Adipocyte (in vitro differentiated cells): ENCODE measurements at regions not wholly inside any gene's neighbourhood (a gene's known extent, or its start where the extent isn't known, plus 50 kb on each side); places are given as distances from the start of the nearest gene placed in this dataset.
"Not testable (repeated sequence)": the region's sequence is repeated elsewhere in the genome, so short reads cannot be mapped to it uniquely, and the experiment has no call there.

Source experiments
- DNase-seq: peaks from one replicate; pipeline ENCODE4 v3.0.0-alpha.2; 2015; ENCODE audit warnings: low read depth
- H3K27me3 ChIP-seq: replicated peaks from 2 replicates; pipeline ENCODE4 v1.7.0; 2013; ENCODE audit warnings: mild to moderate bottlenecking, low read length, moderate library complexity; ENCODE audit not compliant: control insufficient read depth, insufficient read depth
- H3K36me3 ChIP-seq: 2 replicates; pipeline ENCODE4 v1.7.0; 2013; ENCODE audit warnings: low read length, mild to moderate bottlenecking, moderate library complexity; ENCODE audit not compliant: control insufficient read depth, insufficient read depth, severe bottlenecking
- H3K4me1 ChIP-seq: 2 replicates; pipeline ENCODE4 v1.7.0; 2013; ENCODE audit warnings: mild to moderate bottlenecking, low read length, moderate library complexity; ENCODE audit not compliant: control insufficient read depth, insufficient read depth
- H3K4me3 ChIP-seq: 2 replicates; pipeline ENCODE4 v1.7.0; 2013; ENCODE audit warnings: mild to moderate bottlenecking, low read length, moderate library complexity
- H3K9ac ChIP-seq: 2 replicates; pipeline ENCODE4 v1.7.0; 2013; ENCODE audit warnings: mild to moderate bottlenecking, low read length, moderate library complexity
- H3K9me3 ChIP-seq: 2 replicates; pipeline ENCODE4 v1.7.0; 2013; ENCODE audit warnings: mild to moderate bottlenecking, low read length, moderate library complexity; ENCODE audit not compliant: control insufficient read depth

- Histone ChIP-seq H3K9ac (no peak overlapping the region), H3K4me1 (no peaks in the 10 kb centered on the region), H3K36me3 (no peaks in the 10 kb centered on the region), H3K4me3 (no peak overlapping the region), H3K27me3 (peaks cover 10% of the 10 kb centered on the region), H3K9me3 (no peaks in the 10 kb centered on the region)
- DNase-seq, result no peak
Observed at GRCh38 chr2:176891857-176892256, 320.7 kb upstream of the HNRNPA3 start.

GRCh38 chr2:176892676-176893226 is 319.8 kb upstream of the HNRNPA3 start:
- H3K27me3 ChIP-seq, result peaks cover 10% of the 10 kb centered on the region
- H3K9me3 ChIP-seq, result no peaks in the 10 kb centered on the region
- H3K4me3 ChIP-seq, result no peak overlapping the region
- no peak overlapping the region for H3K9ac ChIP-seq
- no peaks in the 10 kb centered on the region for H3K4me1 ChIP-seq
- H3K36me3 ChIP-seq, result no peaks in the 10 kb centered on the region
- no peak for DNase-seq

- Histone ChIP-seq H3K4me3 (no peak overlapping the region), H3K4me1 (no peaks in the 10 kb centered on the region), H3K9ac (no peak overlapping the region), H3K9me3 (no peaks in the 10 kb centered on the region), H3K27me3 (peaks cover 3% of the 10 kb centered on the region), H3K36me3 (no peaks in the 10 kb centered on the region)
- DNase-seq, result no peak
Observed at GRCh38 chr2:176895158-176895557, 317.4 kb upstream of the HNRNPA3 start.

- Histone ChIP-seq H3K9me3 (peaks cover 5% of the 10 kb centered on the region), H3K4me1 (no peaks in the 10 kb centered on the region), H3K4me3 (no peak overlapping the region), H3K9ac (no peak overlapping the region), H3K36me3 (no peaks in the 10 kb centered on the region), H3K27me3 (no peaks in the 10 kb centered on the region)
- no peak for DNase-seq
Observed at GRCh38 chr2:176902454-176902853, 310.1 kb upstream of the HNRNPA3 start.

- not testable (repeated sequence) for H3K4me3 ChIP-seq, H3K27me3 ChIP-seq, DNase-seq
Observed at GRCh38 chr2:176904053-176904452, 308.5 kb upstream of the HNRNPA3 start.

GRCh38 chr2:176907341-176907740 is 305.3 kb upstream of the HNRNPA3 start:
- Histone ChIP-seq H3K9ac (no peak overlapping the region), H3K27me3 (no peaks in the 10 kb centered on the region), H3K4me3 (no peak overlapping the region), H3K36me3 (no peaks in the 10 kb centered on the region), H3K9me3 (peaks cover 5% of the 10 kb centered on the region), H3K4me1 (no peaks in the 10 kb centered on the region)
- DNase-seq, result no peak

More at GRCh38 chr2:176904053-176904452, 308.5 kb upstream of the HNRNPA3 start:
- not testable (repeated sequence) for H3K4me1 ChIP-seq, H3K9ac ChIP-seq, H3K36me3 ChIP-seq, H3K9me3 ChIP-seq

- DNase-seq, result no peak
Observed at GRCh38 chr2:176910828-176911227, 301.8 kb upstream of the HNRNPA3 start.

GRCh38 chr2:176913955-176914354 is 298.6 kb upstream of the HNRNPA3 start:
- Histone ChIP-seq H3K9me3 (no peaks in the 10 kb centered on the region), H3K4me3 (no peak overlapping the region), H3K27me3 (no peaks in the 10 kb centered on the region), H3K9ac (no peak overlapping the region), H3K4me1 (no peaks in the 10 kb centered on the region), H3K36me3 (no peaks in the 10 kb centered on the region)
- DNase-seq, result no peak

More at GRCh38 chr2:176910828-176911227, 301.8 kb upstream of the HNRNPA3 start:
- no peaks in the 10 kb centered on the region for H3K4me1 ChIP-seq
- H3K27me3 ChIP-seq, result no peaks in the 10 kb centered on the region
- no peak overlapping the region for H3K9ac ChIP-seq
- H3K4me3 ChIP-seq, result no peak overlapping the region
- no peaks in the 10 kb centered on the region for H3K9me3 ChIP-seq
- H3K36me3 ChIP-seq, result no peaks in the 10 kb centered on the region

GRCh38 chr2:176914371-176914770 is 298.2 kb upstream of the HNRNPA3 start:
- no peaks in the 10 kb centered on the region for H3K36me3 ChIP-seq
- no peaks in the 10 kb centered on the region for H3K27me3 ChIP-seq
- H3K4me1 ChIP-seq, result no peaks in the 10 kb centered on the region
- no peak for DNase-seq
- H3K4me3 ChIP-seq, result no peak overlapping the region
- no peaks in the 10 kb centered on the region for H3K9me3 ChIP-seq
- no peak overlapping the region for H3K9ac ChIP-seq

GRCh38 chr2:176922545-176922944 is 290.0 kb upstream of the HNRNPA3 start:
- not testable (repeated sequence) for H3K27me3 ChIP-seq

GRCh38 chr2:176923205-176923604 is 289.4 kb upstream of the HNRNPA3 start:
- no peak overlapping the region for H3K4me3 ChIP-seq
- no peak overlapping the region for H3K9ac ChIP-seq
- peaks cover 3% of the 10 kb centered on the region for H3K9me3 ChIP-seq
- no peaks in the 10 kb centered on the region for H3K27me3 ChIP-seq
- H3K4me1 ChIP-seq, result no peaks in the 10 kb centered on the region
- no peak for DNase-seq
- no peaks in the 10 kb centered on the region for H3K36me3 ChIP-seq

More at GRCh38 chr2:176922545-176922944, 290.0 kb upstream of the HNRNPA3 start:
- not testable (repeated sequence) for H3K36me3 ChIP-seq, DNase-seq, H3K4me3 ChIP-seq, H3K9me3 ChIP-seq, H3K9ac ChIP-seq, H3K4me1 ChIP-seq

GRCh38 chr2:176924909-176925534 is 287.6 kb upstream of the HNRNPA3 start:
- no peak overlapping the region for H3K9ac ChIP-seq
- peaks cover 3% of the 10 kb centered on the region for H3K9me3 ChIP-seq
- no peak for DNase-seq
- H3K27me3 ChIP-seq, result no peaks in the 10 kb centered on the region
- H3K4me3 ChIP-seq, result no peak overlapping the region
- no peaks in the 10 kb centered on the region for H3K36me3 ChIP-seq
- no peaks in the 10 kb centered on the region for H3K4me1 ChIP-seq
